ENCODE measurements at regions not wholly inside any gene's neighbourhood (a gene's known extent, or its start where the extent isn't known, plus 50 kb on each side); places are given as distances from the start of the nearest gene placed in this dataset.

DNA sequence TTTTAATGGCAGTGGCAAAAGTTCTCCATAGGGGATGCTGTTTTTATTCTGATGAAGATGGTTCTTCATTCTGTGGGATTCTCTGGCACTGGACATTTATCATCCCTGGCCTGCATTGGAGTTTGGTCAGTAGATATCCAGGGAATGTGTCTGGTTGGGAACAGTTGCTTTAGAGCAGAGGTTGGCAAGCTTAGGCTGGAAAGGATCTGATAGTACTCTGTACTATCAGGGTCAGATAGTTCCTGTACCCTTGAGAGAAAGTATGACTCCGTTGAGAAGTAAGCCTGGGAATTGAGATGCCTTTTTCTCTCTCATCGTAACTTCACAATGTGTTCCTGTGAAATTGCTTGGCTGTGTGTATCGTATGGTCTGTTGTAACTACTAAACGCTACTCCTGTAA, 244.1 kb downstream of the POLR1F start:
- FAIRE-seq: no peak
- DNase-seq (ENCODE audit: extremely low spot score, insufficient read length, low read depth): no peak

DNA sequence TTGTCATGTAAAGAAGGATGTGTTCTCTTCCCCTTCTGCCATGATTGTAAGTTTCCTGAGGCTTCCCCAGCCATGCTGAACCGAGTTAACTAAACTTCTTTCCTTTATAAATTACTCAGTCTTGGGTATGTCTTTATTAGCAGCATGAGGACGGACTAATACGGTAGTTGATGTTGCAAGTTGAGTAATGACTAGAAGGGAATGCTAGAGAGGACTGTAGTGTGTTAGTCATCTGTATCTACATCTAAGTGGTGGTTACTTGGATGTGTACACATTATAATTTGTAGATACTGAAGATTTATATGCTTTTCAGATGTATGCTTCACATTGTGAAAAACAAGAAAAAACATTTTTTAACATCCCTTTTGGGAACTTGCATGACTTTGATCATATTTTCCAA, 244.6 kb downstream of the POLR1F start:
- FAIRE-seq (no peak), DNase-seq (ENCODE audit: extremely low spot score, insufficient read length, low read depth) (no peak)

DNA sequence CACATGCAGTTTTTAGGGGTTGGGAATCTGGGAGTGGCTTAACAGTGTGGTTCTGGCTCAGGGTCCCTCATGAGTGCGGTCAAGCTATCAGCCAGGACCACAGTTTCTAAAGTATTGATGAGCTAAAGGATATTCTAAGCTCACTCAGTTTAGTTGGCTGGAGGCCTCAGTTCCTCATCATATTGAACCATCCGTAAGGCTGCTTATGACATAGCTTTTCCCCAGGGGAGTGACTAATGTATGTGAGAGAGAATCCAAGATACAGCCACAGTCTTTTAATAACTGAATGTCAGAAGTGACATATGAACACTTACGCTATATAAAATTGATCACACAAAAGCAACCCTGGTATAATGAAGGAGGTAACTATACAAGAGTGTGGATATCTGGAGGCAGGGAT, 245.3 kb downstream of the POLR1F start:
- no peak for FAIRE-seq

DNA sequence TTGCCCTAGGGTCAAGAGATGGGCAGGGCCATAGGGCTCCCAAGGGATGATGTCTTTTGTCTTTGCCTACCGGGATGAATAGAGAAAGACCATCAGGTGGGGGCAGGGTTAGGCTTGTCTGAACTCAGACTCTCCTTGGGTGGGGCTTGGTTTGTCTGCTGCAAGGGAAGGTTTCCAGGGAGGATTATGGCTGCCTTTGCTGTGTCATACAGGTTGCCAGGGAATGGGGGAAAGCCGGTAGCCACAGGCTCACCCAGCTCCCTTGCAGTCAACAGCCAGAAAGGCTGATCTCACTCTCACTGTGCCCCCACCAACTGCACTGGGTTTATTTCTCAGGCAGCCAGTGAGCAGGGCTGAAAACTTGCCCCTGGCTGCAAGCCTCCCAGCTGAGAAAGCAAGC, 253.2 kb downstream of the POLR1F start:
- DNase-seq (ENCODE audit: extremely low spot score, insufficient read length, low read depth): no peak
- FAIRE-seq: no peak

More for the DNA sequence above, 245.3 kb downstream of the POLR1F start:
- no peak for DNase-seq (ENCODE audit: extremely low spot score, insufficient read length, low read depth)

DNA sequence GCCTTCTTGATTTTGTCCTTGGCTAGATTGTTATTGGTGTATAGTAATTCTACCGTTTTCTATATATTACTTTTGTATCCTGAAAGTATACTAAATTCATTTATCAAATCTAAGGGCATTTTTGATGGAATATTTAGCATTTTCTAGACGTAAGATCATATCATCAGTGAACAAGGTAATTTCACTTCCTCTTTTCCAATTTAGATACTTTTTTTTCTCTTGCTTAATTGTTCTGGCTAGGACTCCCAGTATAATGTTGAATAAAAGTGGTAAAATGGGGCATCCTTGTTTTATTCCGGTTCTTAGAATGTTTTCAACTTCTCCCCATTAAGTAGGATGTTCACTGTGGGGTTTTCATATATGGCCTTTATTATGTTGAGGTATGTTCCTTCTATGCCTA, 260.7 kb downstream of the POLR1F start:
- FAIRE-seq: no peak

DNA sequence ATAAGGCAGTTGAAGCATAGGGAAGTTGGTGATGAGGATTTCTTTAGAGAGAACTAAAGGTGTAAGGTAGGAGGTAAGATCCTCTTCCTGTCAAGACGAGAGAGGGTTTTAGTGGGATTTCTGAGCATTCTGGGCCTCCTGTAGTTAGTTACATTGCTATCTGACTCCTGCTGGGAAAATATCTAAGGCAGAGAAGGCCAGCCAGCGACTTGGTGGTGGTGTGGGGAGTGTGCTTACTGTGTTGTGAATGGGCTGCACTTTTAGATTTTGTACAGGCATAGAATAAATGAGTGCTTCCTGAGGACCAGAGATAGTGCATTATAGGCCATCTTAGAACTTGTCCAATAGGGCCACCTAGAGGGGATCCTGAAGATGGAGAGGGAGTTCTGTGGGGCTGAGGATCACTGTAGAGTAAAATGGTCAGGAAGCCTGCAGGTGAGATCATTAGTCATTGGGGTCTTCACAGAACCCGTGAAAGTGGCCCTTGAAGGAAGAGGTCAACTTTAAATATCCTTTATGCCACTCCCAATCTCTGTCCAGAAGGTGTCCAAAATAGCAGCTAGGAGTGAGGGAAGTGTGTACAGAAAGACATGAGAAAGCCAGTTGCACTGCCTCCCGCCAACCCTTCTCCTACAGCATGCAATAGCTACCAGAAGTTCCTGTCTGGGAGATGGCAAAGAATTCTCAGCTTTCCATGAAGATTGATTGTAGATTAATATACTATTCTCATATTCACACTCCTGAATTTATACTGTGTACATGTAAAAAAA, 266.6 kb downstream of the POLR1F start:
- FAIRE-seq: no peak
- DNase-seq (ENCODE audit: extremely low spot score, insufficient read length, low read depth): no peak

More for the DNA sequence above, 260.7 kb downstream of the POLR1F start:
- DNase-seq (ENCODE audit: extremely low spot score, insufficient read length, low read depth): no peak

DNA sequence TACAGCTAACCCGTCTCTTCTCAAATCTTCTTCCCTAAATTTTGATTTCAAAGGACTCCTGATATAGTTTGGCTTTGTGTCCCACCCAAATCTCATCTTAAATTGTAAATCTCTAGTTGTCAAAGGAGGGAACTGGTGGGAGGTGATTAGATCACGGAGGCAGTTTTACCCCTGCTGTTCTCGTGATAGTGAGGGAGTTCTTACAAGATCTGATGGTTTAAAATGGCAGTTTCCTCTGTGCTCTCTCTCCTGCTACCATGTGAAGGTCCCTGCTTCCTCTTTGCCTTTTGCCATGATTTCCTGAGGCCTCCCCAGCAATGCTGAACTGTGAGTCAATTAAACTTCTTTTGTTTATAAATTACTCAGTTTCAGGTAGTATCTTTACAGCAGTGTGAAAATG, 269.3 kb downstream of the POLR1F start:
- DNase-seq (ENCODE audit: extremely low spot score, insufficient read length, low read depth) (no peak), FAIRE-seq (no peak)

DNA sequence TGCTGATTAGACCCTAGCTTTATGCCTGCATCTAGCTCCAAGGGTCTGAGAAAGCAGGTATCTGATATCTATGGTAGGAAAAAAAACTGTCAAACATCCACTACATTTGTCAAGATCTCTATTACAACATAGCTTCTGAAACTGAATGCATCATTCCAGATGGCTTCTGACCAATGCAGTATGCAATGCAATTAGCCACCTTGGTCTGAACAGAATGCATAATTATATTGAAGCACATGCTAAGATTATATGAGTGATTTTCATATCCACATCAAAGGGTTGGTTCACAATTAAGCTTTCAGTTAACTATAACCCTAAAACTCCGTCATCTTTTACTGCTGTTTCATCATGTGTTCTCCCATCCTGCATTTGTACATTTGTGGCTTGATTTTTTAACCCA, 271.4 kb downstream of the POLR1F start:
- FAIRE-seq: no peak
- no peak for DNase-seq (ENCODE audit: extremely low spot score, insufficient read length, low read depth)

DNA sequence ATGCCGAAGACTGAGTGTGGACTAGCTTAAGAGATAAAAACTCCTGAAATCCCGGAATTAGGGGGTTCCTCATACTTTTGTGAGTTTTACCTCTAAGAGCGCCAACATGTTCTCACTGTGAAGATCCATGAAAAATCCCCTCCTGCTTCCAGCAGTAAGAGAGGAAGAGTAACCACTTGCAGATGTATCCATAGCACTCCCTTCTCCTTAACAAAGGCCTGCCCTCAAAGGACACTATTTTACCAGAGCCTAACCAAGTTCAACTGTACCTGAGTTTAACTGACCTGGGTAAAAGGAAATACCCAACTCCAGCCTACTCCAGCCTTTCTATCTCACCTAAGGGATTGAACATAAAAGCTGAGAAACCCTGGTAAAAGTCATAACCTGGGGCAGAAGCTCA, 280.9 kb downstream of the POLR1F start:
- no peak for DNase-seq (ENCODE audit: extremely low spot score, insufficient read length, low read depth)

DNA sequence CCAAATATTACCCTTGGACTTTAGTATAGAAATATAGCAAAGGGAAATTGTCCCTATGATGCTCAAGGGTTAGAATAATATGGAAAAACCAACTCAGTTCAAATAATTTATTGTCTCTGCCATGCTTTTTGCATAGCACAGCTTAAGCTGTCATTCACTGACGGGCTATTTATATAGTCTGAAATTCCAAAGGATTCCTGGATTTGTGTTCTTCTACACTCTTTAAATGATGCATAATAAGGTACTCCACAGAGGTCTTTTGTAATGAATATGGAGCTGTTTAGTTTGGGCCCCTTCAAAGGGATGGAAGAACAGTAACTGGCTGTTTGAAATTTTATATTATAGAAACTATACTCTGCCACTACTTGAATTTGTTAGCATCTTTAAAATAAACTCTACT, 276.6 kb upstream of the FERD3L start:
- FAIRE-seq (no peak), DNase-seq (ENCODE audit: extremely low spot score, insufficient read length, low read depth) (no peak)

More for the DNA sequence above, 280.9 kb downstream of the POLR1F start:
- FAIRE-seq: no peak

DNA sequence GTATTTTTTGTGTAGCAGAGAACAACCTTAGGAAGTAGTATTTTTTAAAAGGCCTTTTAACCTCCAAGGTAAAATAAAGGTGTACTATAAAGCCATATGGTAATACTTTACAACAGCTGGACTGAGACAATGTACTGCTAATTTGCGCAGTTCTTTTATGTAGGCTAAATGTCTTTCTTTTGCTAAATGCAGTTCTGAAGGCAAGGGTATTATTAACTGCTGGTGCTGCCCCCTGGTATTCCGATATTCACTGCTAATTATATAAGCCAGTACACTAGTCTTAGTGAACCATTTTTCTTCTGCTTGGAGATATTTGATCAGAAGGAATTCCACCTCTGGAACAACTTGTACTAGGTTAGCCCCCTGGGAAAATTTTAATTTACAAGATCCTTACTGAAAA, 272.0 kb upstream of the FERD3L start:
- no peak for FAIRE-seq
- DNase-seq (ENCODE audit: extremely low spot score, insufficient read length, low read depth): no peak

DNA sequence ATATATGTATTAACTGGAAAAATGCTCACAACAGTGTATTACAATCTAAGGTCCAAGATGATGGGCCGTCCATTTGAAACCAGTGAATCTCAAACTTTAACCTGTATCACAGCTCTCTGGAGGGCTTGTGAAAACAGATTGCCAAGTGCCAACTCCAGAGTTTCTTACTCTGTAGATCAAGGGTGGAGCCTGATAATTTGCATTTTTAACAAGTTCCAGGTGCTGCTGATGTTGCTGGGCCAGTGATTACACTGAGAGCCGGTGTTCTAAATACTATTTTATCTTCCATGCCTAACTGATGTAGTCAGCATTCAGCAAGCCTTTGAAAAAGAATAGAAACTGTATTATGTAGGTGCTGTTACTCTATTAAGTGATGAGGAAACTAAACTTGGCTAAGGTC, 269.9 kb upstream of the FERD3L start:
- FAIRE-seq: no peak
- DNase-seq (ENCODE audit: extremely low spot score, insufficient read length, low read depth): no peak

DNA sequence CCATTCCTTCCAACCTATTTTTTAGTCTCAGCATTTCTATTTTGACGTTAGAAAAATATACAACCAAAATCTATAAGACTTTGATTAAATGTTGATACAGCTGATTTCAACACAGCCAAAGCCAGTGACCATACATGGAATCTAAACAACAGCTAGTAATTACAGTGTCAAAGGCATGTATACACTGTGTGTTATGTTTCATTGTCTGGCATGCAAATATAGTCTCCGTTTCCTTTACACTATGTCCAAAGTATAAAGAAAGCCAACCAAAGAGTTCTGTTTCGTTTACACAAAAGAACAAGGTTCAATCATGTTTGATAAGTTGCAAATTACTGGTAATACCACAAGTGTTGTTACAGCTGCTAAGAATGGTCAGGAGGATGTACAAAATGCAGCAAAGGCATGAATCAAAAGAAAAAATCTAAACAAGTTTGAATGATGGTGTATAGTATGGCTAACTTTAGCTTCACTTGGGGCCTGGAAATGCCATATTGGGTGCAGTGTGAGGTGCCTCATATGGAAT, 268.3 kb upstream of the FERD3L start:
- no peak for FAIRE-seq
- DNase-seq (ENCODE audit: extremely low spot score, insufficient read length, low read depth): no peak

DNA sequence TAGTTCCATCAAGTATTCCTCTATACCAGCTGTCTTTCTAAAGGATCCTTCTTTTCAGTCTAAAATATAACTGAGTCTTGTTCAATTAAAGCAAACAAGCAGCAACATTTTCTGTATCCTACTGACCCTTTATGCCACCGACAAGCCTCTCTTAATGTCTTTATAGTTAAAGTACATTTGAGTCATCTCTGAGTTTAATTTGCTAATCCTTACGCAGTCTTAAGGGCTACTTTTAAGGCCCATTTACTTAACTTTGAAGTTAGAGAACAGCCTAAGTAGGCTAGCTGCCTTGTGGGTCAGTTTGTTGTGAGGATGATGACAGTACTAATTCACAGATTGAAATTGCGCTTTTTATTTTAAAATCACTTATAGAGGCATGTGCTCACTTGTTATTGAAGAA, 265.5 kb upstream of the FERD3L start:
- FAIRE-seq: no peak
- no peak for DNase-seq (ENCODE audit: extremely low spot score, insufficient read length, low read depth)

DNA sequence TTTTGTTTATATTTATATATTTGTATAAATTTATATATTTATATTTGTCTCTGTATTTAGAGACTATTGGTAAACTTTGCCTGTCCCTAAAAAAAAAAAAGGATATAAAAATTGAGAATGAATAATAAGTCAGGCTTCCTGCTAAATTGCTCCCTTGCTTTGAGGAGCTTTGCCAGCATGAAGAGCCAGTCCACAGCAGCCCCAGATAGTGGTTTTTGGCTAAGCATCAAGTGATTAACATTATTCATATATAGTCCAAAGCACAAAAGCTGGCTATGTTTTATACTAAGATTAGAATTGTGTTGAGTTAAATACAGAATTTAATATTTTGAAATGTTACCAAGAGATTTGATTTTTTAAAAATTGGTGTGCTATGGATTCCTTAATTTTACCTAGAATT, 264.9 kb upstream of the FERD3L start:
- FAIRE-seq: no peak

DNA sequence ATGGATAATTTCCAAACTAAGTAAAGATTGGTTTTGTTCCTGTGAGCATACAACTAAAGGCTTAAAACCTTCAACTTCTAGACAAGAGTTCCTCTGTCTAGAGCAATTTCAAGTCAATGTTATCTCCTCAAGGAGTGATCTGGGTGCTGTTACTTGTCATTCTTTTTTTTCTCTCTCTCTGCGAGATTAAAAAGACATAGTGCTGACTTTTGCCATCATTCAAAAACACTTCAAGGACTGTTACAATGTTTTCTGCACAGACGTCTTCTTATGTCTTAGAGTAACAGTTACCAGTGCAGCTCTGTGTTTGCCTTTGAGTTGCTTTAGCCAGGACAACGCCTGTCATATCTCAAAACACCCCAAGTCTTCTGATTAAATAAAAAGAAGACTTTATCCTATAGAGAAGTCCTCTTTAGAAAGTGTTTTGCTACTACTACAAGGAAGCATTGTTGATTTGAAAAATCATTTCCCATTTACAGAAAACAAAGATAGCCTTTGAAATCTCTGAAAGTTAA, 263.5 kb upstream of the FERD3L start:
- DNase-seq (ENCODE audit: extremely low spot score, insufficient read length, low read depth) (no peak), FAIRE-seq (no peak)

More for the DNA sequence above, 264.9 kb upstream of the FERD3L start:
- no peak for DNase-seq (ENCODE audit: extremely low spot score, insufficient read length, low read depth)

DNA sequence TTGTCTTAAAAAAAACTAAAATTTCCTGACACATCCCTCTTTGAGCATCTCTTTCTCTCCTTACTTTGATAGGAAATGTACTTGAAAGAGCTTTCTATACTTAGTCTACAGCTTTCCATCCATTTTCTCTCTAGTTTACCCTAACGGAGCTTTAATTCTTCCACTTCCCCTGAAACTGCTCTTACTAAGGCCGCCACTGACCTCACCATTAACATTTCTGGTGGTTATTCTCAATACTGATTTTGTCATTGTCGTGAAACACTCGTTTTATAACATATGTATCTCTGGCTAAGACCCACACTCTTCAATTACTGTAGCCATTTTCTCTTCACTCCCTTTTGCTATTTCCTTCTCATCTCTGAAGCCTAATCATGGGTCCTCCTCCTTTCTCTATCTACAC, 262.0 kb upstream of the FERD3L start:
- no peak for DNase-seq (ENCODE audit: extremely low spot score, insufficient read length, low read depth)
- no peak for FAIRE-seq

DNA sequence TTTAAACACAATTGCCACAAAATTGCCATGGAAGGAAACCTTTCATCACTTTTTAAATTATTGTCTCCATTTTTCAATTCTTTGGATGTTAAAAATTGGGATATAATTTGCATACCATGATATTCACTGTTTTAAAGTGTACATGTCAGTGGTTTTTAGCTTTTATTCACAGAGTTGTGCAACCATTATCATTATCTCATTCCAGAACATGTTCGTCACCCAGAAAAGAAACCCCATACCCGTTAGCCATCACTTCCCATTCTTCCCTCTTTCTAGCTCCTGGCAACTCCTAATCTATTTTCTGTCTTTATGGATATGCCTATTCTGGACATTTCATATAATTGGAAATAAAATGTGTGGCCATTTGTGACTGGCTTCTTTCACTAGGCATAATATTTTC, 260.3 kb upstream of the FERD3L start:
- FAIRE-seq (no peak), DNase-seq (ENCODE audit: extremely low spot score, insufficient read length, low read depth) (no peak)

DNA sequence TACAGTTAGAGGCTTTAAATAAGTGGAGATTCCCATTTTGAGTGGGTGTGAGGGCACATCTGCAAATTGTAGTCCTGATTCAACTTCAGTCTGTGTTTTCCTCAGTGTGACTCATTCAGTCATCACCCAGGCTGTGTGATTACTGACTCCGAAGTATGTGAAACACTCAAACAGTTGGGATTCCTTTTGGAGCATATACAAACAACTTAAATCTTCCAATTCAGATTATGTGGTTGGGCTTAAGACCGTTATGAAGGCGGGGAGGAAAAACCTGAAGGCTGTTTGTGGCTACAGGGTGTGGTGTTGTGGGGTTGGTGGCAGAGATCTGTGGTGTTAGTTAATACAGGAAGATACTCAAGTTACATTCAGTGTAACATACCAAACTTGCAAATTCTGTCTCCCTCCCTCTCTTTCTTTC, 259.7 kb upstream of the FERD3L start:
- FAIRE-seq: no peak
- DNase-seq (ENCODE audit: extremely low spot score, insufficient read length, low read depth): no peak

DNA sequence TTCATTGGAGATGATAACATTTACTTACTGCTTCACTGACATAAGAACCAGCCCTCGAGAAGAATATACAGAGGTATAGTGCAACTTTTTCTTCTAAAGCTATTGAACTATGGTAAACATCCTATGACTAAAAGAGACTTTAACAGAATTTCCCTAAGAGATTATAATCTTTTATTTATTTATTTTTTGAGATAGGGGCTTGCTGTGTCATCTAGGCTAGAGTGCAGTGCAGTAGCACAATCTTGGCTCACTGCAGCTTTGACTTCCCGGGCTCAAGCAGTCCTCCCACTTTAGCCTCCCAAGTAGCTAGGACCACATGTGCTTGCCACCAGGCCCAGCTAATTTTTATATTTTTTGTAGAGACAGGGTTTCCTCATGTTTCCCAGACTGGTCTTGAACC, 258.5 kb upstream of the FERD3L start:
- DNase-seq (ENCODE audit: extremely low spot score, insufficient read length, low read depth) (no peak), FAIRE-seq (no peak)

DNA sequence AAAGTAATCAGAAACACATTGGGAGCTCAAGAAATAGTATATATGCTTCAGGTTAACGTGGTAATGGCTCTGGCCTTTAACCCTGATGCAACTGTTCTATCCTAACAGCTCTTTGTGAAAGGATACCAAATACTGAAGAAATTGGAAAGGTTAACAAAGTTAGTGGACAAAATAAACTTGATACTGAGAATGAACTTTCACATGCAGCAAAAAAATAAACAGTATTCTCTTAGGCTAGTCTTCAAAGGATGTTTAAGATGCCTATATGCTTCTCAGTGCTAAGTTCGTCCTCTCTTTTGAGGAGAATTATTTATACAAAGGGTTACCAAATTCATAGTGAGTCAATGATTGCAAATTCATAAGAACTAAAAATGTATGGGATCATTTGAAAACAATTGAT, 256.2 kb upstream of the FERD3L start:
- DNase-seq (ENCODE audit: extremely low spot score, insufficient read length, low read depth) (no peak), FAIRE-seq (no peak)

DNA sequence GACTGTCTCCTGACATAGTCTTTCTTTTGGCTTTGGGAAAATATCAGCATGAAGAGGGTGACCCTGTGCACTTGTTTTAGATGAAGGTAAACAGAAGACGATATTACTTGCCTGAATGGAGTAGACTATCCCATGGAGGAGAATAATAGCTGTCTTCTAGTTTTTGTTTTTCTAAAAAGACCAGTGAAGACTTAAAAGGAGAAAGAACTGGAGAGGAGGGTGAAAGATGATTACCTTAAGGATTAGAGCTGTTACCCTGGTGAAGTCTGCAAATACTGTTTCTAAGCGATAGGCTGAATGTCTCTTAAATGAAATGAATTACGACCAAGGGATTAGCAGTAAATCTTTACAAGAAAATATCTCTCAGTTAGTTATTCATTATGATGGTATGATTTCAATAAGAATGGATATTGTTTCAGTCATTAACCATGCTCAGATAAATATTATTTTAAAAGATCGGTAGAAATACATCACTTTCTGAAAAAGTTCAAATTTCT, 255.6 kb upstream of the FERD3L start:
- DNase-seq (ENCODE audit: extremely low spot score, insufficient read length, low read depth) (no peak), FAIRE-seq (no peak)
